Fibroblast of lung (primary cell): ENCODE measurements at regions not wholly inside any gene's neighbourhood (a gene's known extent, or its start where the extent isn't known, plus 50 kb on each side); places are given as distances from the start of the nearest gene placed in this dataset.

Experiments
- DNase-seq, 2 donors: peaks; one replicate each; pipeline versions ENCODE4 v3.0.0 to v3.0.0-alpha.2; 2010; ENCODE audit warnings: low read depth in 2 of 2
- H2AFZ ChIP-seq: 2 replicates; pipeline ENCODE4 v1.5.1; 2012; ENCODE audit warnings: low read length, control low read depth, inconsistent platforms
- H3K27ac ChIP-seq: 2 replicates; pipeline ENCODE4 v1.5.1; 2011; ENCODE audit warnings: low read length, control low read depth; ENCODE audit not compliant: insufficient read depth
- H3K27me3 ChIP-seq: 2 replicates; pipeline ENCODE4 v1.5.1; 2011; ENCODE audit warnings: mild to moderate bottlenecking, low read length; ENCODE audit not compliant: control insufficient read depth, insufficient read depth
- H3K36me3 ChIP-seq: 2 replicates; pipeline ENCODE4 v1.5.1; 2011; ENCODE audit warnings: low read length; ENCODE audit not compliant: control insufficient read depth, insufficient read depth
- H3K4me1 ChIP-seq: 2 replicates; pipeline ENCODE4 v1.5.1; 2011; ENCODE audit warnings: low read length; ENCODE audit not compliant: control insufficient read depth, insufficient read depth; ENCODE audit errors: extremely low read depth
- H3K4me2 ChIP-seq: 2 replicates; pipeline ENCODE4 v1.5.1; 2011; ENCODE audit warnings: low read length, control low read depth; ENCODE audit not compliant: insufficient read depth; ENCODE audit errors: extremely low read depth
- H3K4me3 ChIP-seq, 4 experiments: fragments of 200-600 bp in 1 of 4; sonication (generic) in 1 of 4; replicated peaks in 1 of 4; 2 replicates each; pipeline ENCODE4 v1.5.1; 2011 to 2016; ENCODE audit warnings: low read length in 4 of 4, low read depth in 3 of 4, mild to moderate bottlenecking in 3 of 4, control low read depth in 2 of 4, inconsistent platforms in 1 of 4, mixed read lengths in 1 of 4; ENCODE audit not compliant: insufficient read depth in 1 of 4; ENCODE audit errors: control extremely low read depth in 1 of 4
- H3K79me2 ChIP-seq: 2 replicates; pipeline ENCODE4 v1.5.1; 2012; ENCODE audit warnings: mild to moderate bottlenecking, low read length, inconsistent platforms; ENCODE audit not compliant: control insufficient read depth, insufficient read depth
- H3K9ac ChIP-seq: 2 replicates; pipeline ENCODE4 v1.5.1; 2011; ENCODE audit warnings: mild to moderate bottlenecking, low read length, control low read depth; ENCODE audit not compliant: insufficient read depth
- H3K9me3 ChIP-seq: 2 replicates; pipeline ENCODE4 v1.5.1; 2012; ENCODE audit warnings: low read depth, low read length; ENCODE audit not compliant: control insufficient read depth, insufficient read depth
- H4K20me1 ChIP-seq: 2 replicates; pipeline ENCODE4 v1.5.1; 2011; ENCODE audit warnings: low read length; ENCODE audit not compliant: control insufficient read depth, insufficient read depth; ENCODE audit errors: extremely low read depth
- CTCF ChIP-seq, 2 donors: IDR thresholded peaks in 1 of 2; conservative IDR thresholded peaks in 1 of 2; 1 replicate in 1 of 2; 2 replicates in 1 of 2; pipeline ENCODE4 v1.5.1; 2011 to 2012; ENCODE audit warnings: low read length in 2 of 2, control low read depth in 1 of 2, inconsistent platforms in 1 of 2, low read depth in 1 of 2, mild to moderate bottlenecking in 1 of 2
- EZH2 ChIP-seq: IDR thresholded peaks from 2 replicates; pipeline ENCODE4 v1.5.1; 2012; ENCODE audit warnings: low read length, control low read depth, mild to moderate bottlenecking; ENCODE audit errors: missing control alignments

- TF ChIP-seq CTCF (conservative IDR thresholded peaks at IDR 0.05 in 1 of 2, IDR thresholded peaks at IDR 0.05 in 1 of 2; ENCODE audit: low read depth in 1 of 2, low read length in 2 of 2) (no peak), EZH2 (no peak)
- H3K27me3 ChIP-seq: no peaks in the 10 kb centered on the region
These were observed 1038.1 kb upstream of the ADGRL4 start for GRCh38 chr1:80044662-80045061.

GRCh38 chr1:80036690-80037432 lies 1030.3 kb upstream of the ADGRL4 start:
- TF ChIP-seq CTCF (conservative IDR thresholded peaks at IDR 0.05 in 1 of 2, IDR thresholded peaks at IDR 0.05 in 1 of 2; ENCODE audit: low read depth in 1 of 2, low read length in 2 of 2): no peak
- no peak for TF ChIP-seq EZH2
- H3K79me2 ChIP-seq: no peaks in the 10 kb centered on the region
- H3K4me3 ChIP-seq: peak overlapping the region in 1 of 4 experiments; percentile 16
- peak overlapping the region; percentile 78 for H3K4me2 ChIP-seq
- H3K27ac ChIP-seq: no peak overlapping the region
- H3K9me3 ChIP-seq: no peaks in the 10 kb centered on the region
- no peak overlapping the region for H3K9ac ChIP-seq
- peak overlapping the region; percentile 68 for H2AFZ ChIP-seq
- no peaks in the 10 kb centered on the region for H3K4me1 ChIP-seq
- H3K27me3 ChIP-seq: no peaks in the 10 kb centered on the region
- no peaks in the 10 kb centered on the region for H3K36me3 ChIP-seq
- DNase-seq: peak in 1 of 2 donors; percentile 18
- no peaks in the 10 kb centered on the region for H4K20me1 ChIP-seq

More at GRCh38 chr1:80044662-80045061, 1038.1 kb upstream of the ADGRL4 start:
- Histone ChIP-seq H3K4me1 (no peaks in the 10 kb centered on the region), H3K9ac (no peak overlapping the region), H3K36me3 (no peaks in the 10 kb centered on the region), H3K79me2 (no peaks in the 10 kb centered on the region), H3K9me3 (no peaks in the 10 kb centered on the region), H3K4me2 (no peak overlapping the region), H2AFZ (no peak overlapping the region), H4K20me1 (no peaks in the 10 kb centered on the region), H3K4me3 (no peak overlapping the region), H3K27ac (no peak overlapping the region)
- DNase-seq: no peak

GRCh38 chr1:80023358-80023757 lies 1016.8 kb upstream of the ADGRL4 start:
- Histone ChIP-seq H3K9me3 (no peaks in the 10 kb centered on the region), H3K4me2 (no peak overlapping the region), H3K27me3 (no peaks in the 10 kb centered on the region), H4K20me1 (no peaks in the 10 kb centered on the region), H3K36me3 (no peaks in the 10 kb centered on the region), H3K4me3 (no peak overlapping the region), H3K27ac (no peak overlapping the region), H2AFZ (no peak overlapping the region), H3K9ac (no peak overlapping the region), H3K4me1 (no peaks in the 10 kb centered on the region), H3K79me2 (no peaks in the 10 kb centered on the region)
- peak in 1 of 2 donors; percentile 22 for DNase-seq
- no peak for TF ChIP-seq EZH2
- no peak for TF ChIP-seq CTCF (conservative IDR thresholded peaks at IDR 0.05 in 1 of 2, IDR thresholded peaks at IDR 0.05 in 1 of 2; ENCODE audit: low read depth in 1 of 2, low read length in 2 of 2)
